ENCODE measurements at regions not wholly inside any gene's neighbourhood (a gene's known extent, or its start where the extent isn't known, plus 50 kb on each side); places are given as distances from the start of the nearest gene placed in this dataset.

DNA sequence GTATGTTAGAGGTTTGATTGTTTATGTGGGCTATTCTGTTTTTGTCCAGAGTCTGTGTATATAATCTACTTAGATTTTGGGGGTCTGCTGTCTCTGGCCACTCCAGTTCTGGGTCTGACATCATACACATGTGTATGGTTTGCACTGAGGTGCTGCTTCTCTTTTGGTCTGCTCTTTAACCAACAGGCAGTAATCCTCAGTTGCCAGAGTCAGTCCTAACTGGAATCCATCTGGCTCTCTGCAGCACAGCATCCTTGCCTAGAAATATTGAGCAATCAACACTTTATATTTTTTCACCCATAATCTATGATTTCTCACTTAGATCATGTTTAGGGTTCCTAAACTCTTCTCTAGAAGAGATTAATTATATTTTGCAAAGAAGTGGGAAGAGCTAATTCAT is 98.3 kb upstream of the SFRP2 start:
- H2AFZ ChIP-seq (ENCODE audit: low read length), result no peak overlapping the region
- H3K4ac ChIP-seq (replicated peaks; ENCODE audit: insufficient read length, low read depth, low read length), result no peak overlapping the region
- no peak overlapping the region for H2BK12ac ChIP-seq (ENCODE audit: low read depth, low read length)
- peaks cover 0 to under 1% (median 0%) of the 10 kb centered on the region in 4 experiments; a peak in 1 of 7 replicates for H3K27me3 ChIP-seq (replicated peaks in 1 of 4; ENCODE audit: control insufficient read depth in 3 of 4, extremely low read depth in 1 of 4, insufficient read depth in 3 of 4, low read length in 3 of 4)
- no peak overlapping the region for H3K56ac ChIP-seq (replicated peaks; ENCODE audit: insufficient read length, low read depth, low read length)
- H4K8ac ChIP-seq (ENCODE audit: extremely low read depth, insufficient read depth, low read length), result no peak overlapping the region
- no peak overlapping the region for H3K4me3 ChIP-seq (ENCODE audit: extremely low read depth in 1 of 4, insufficient read depth in 2 of 4, low read depth in 3 of 4, low read length in 4 of 4)
- no peaks in the 10 kb centered on the region for H3K79me1 ChIP-seq (ENCODE audit: low read depth, low read length)
- H2BK5ac ChIP-seq (ENCODE audit: low read depth, low read length), result no peak overlapping the region
- H3K36me3 ChIP-seq (ENCODE audit: control insufficient read depth in 2 of 4, insufficient read depth in 4 of 4, low read length in 3 of 4), result no peaks in the 10 kb centered on the region
- TF ChIP-seq RNF2 (IDR thresholded peaks at IDR 0.05; ENCODE audit: borderline replicate concordance, low read depth, low read length, missing control alignments, poor library complexity, severe bottlenecking) (no peak), SUZ12 (IDR thresholded peaks at IDR 0.05; ENCODE audit: low read length) (no peak), PHF8 (conservative IDR thresholded peaks at IDR 0.05; ENCODE audit: low read depth, low read length) (no peak), RBBP5 (IDR thresholded peaks at IDR 0.05; ENCODE audit: borderline replicate concordance, low read depth, low read length) (no peak), SRF (IDR thresholded peaks at IDR 0.05; ENCODE audit: low read depth, low read length) (no peak), SP1 (IDR thresholded peaks at IDR 0.05; ENCODE audit: low read depth, low read length) (no peak), NANOG (IDR thresholded peaks at IDR 0.05; ENCODE audit: insufficient read depth, low read depth, low read length, poor library complexity, severe bottlenecking) (no peak), JUN (IDR thresholded peaks at IDR 0.05; ENCODE audit: low read depth, low read length) (no peak), CTBP2 (IDR thresholded peaks at IDR 0.05; ENCODE audit: borderline replicate concordance, insufficient read depth, insufficient read length, low read length) (no peak), BRCA1 (IDR thresholded peaks at IDR 0.05; ENCODE audit: low read depth, low read length) (no peak), FOSL1 (IDR thresholded peaks at IDR 0.05; ENCODE audit: insufficient read depth, low read depth, low read length) (no peak), EZH2 (IDR thresholded peaks at IDR 0.05; ENCODE audit: low read depth, low read length, severe bottlenecking) (no peak)
- TF ChIP-seq, protein P1, sequence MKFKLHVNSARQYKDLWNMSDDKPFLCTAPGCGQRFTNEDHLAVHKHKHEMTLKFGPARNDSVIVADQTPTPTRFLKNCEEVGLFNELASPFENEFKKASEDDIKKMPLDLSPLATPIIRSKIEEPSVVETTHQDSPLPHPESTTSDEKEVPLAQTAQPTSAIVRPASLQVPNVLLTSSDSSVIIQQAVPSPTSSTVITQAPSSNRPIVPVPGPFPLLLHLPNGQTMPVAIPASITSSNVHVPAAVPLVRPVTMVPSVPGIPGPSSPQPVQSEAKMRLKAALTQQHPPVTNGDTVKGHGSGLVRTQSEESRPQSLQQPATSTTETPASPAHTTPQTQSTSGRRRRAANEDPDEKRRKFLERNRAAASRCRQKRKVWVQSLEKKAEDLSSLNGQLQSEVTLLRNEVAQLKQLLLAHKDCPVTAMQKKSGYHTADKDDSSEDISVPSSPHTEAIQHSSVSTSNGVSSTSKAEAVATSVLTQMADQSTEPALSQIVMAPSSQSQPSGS (IDR thresholded peaks at IDR 0.05; ENCODE audit: low read length), result no peak
- H2BK20ac ChIP-seq (ENCODE audit: low read length), result no peak overlapping the region
- peaks cover 0 to under 1% of the 10 kb centered on the region in 2 experiments; a peak in 1 of 4 replicates for H3K9me3 ChIP-seq (ENCODE audit: insufficient read depth in 2 of 2, low read depth in 1 of 2, low read length in 1 of 2)
- H4K20me1 ChIP-seq (replicated peaks in 1 of 2; ENCODE audit: control insufficient read depth in 1 of 2, insufficient read depth in 2 of 2, low read length in 2 of 2), result no peaks in the 10 kb centered on the region
- H2BK120ac ChIP-seq (replicated peaks; ENCODE audit: low read depth, low read length), result no peak overlapping the region
- no peak overlapping the region for H3K18ac ChIP-seq (ENCODE audit: extremely low read depth, low read length)
- no peak overlapping the region for H4K91ac ChIP-seq (replicated peaks; ENCODE audit: insufficient read length, low read length)
- H3K79me2 ChIP-seq (ENCODE audit: control insufficient read depth in 1 of 2, insufficient read depth in 2 of 2, low read length in 2 of 2), result no peaks in the 10 kb centered on the region
- no peak overlapping the region for H2BK15ac ChIP-seq (ENCODE audit: low read length)
- H3K23ac ChIP-seq (ENCODE audit: insufficient read length), result no peak overlapping the region
- no peak overlapping the region for H3K14ac ChIP-seq (ENCODE audit: insufficient read length)
- DNase-seq (ENCODE audit: low read depth in 1 of 2, low spot score in 2 of 2) (no peak), FAIRE-seq (no peak)
- no peak overlapping the region for H3K9ac ChIP-seq (replicated peaks in 1 of 4; ENCODE audit: extremely low read depth in 1 of 4, low read depth in 3 of 4, low read length in 3 of 4)
- H3K4me2 ChIP-seq (ENCODE audit: insufficient read depth in 1 of 2, low read depth in 2 of 2, low read length in 2 of 2), result no peak overlapping the region
- POLR2A ChIA-PET (ENCODE audit: partially characterized antibody), result no interaction called here
- H4K5ac ChIP-seq (ENCODE audit: insufficient read length, low read depth, low read length), result no peak overlapping the region
- no peak overlapping the region for H2AK5ac ChIP-seq (ENCODE audit: low read depth, low read length)
- H3K4me1 ChIP-seq (replicated peaks in 1 of 4; ENCODE audit: control insufficient read depth in 3 of 4, insufficient read depth in 4 of 4, low read length in 3 of 4), result no peaks in the 10 kb centered on the region
- H3K27ac ChIP-seq (ENCODE audit: low read depth, low read length), result no peak overlapping the region
- H3K23me2 ChIP-seq (ENCODE audit: low read depth, low read length), result no peaks in the 10 kb centered on the region
- CTCF ChIA-PET (ENCODE audit: partially characterized antibody), result interaction anchor here (1.2 kb wide), 1 partner anchor 162 kb away, joined by 3 read pairs; no protein-coding TSS in a partner anchor

Data from H1 (cell line).